ENCODE measurements at regions not wholly inside any gene's neighbourhood (a gene's known extent, or its start where the extent isn't known, plus 50 kb on each side); places are given as distances from the start of the nearest gene placed in this dataset.

GRCh38 chr7:12456506-12456905 lies 52.8 kb upstream of the VWDE start:
- H3K27me3 ChIP-seq (replicated peaks; ENCODE audit: control insufficient read depth, insufficient read depth, low read length): no peaks in the 10 kb centered on the region
- no peak overlapping the region for H3K9ac ChIP-seq (ENCODE audit: low read length)
- peak; percentile 31 for DNase-seq (ENCODE audit: low read depth)
- no peaks in the 10 kb centered on the region for H3K36me3 ChIP-seq (ENCODE audit: control insufficient read depth, insufficient read depth, low read length, severe bottlenecking)
- H3K9me3 ChIP-seq (ENCODE audit: control insufficient read depth, low read length): no peaks in the 10 kb centered on the region
- no peak overlapping the region for H3K4me3 ChIP-seq (ENCODE audit: low read length)
- no peaks in the 10 kb centered on the region for H3K4me1 ChIP-seq (ENCODE audit: control insufficient read depth, insufficient read depth, low read length)

DNA sequence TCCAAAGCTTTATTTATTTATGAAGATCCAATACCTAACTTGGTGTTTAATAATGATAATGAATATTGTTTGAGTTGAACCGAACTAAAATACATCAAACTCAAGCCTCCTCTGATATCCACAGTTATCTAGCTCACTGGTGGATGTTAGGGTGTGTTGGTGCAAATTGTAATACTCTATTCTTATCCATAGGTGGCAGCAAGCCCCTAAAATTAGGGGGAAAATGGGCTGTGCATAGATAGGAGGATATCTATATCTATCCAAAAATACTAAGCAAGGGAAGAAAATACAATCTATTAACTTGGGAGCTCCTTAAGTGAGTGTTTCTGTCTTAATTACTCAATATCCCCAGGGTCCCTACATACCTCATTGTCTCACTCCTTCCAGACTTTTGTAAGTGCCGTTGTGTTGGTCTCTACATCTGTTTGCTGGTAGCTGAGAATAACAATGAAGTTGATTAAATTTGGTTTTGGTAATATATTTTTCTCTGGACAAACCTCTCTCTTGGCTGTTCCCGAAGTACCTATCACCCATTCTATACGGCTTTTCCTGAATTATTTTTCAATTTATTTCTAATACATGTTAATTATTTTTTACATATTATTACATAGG lies 55.0 kb upstream of the VWDE start:
- peak; percentile 82 for DNase-seq (ENCODE audit: low read depth)
- Histone ChIP-seq H3K36me3 (ENCODE audit: control insufficient read depth, insufficient read depth, low read length, severe bottlenecking) (no peaks in the 10 kb centered on the region), H3K9me3 (ENCODE audit: control insufficient read depth, low read length) (no peaks in the 10 kb centered on the region), H3K27me3 (replicated peaks; ENCODE audit: control insufficient read depth, insufficient read depth, low read length) (no peaks in the 10 kb centered on the region), H3K4me3 (ENCODE audit: low read length) (no peak overlapping the region), H3K4me1 (ENCODE audit: control insufficient read depth, insufficient read depth, low read length) (no peaks in the 10 kb centered on the region), H3K9ac (ENCODE audit: low read length) (no peak overlapping the region)

DNA sequence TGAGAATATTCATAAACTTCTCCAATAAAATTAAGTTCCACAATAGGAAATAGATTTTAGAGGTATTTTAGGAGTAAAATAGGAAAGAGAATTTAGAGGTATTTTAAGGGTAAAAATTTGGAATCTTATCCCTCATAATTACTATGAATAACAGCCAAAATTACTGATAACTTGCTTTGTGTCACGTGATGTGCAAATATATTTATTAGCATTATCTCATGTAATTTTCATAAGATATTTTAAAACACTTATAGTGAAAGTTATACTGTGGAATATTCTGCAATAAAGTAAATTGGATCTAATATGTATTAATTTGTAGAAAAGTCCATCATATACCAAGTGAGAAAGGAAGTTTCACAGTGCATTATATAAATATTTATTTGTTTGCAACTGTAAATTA lies 64.2 kb upstream of the VWDE start:
- Histone ChIP-seq H3K27me3 (replicated peaks; ENCODE audit: control insufficient read depth, insufficient read depth, low read length) (no peaks in the 10 kb centered on the region), H3K4me3 (ENCODE audit: low read length) (no peak overlapping the region), H3K9me3 (ENCODE audit: control insufficient read depth, low read length) (no peaks in the 10 kb centered on the region), H3K4me1 (ENCODE audit: control insufficient read depth, insufficient read depth, low read length) (no peaks in the 10 kb centered on the region), H3K9ac (ENCODE audit: low read length) (no peak overlapping the region), H3K36me3 (ENCODE audit: control insufficient read depth, insufficient read depth, low read length, severe bottlenecking) (no peaks in the 10 kb centered on the region)
- no peak for DNase-seq (ENCODE audit: low read depth)

GRCh38 chr7:12469568-12469967 lies 65.9 kb upstream of the VWDE start:
- Histone ChIP-seq H3K4me3 (ENCODE audit: low read length) (no peak overlapping the region), H3K36me3 (ENCODE audit: control insufficient read depth, insufficient read depth, low read length, severe bottlenecking) (no peaks in the 10 kb centered on the region), H3K9me3 (ENCODE audit: control insufficient read depth, low read length) (no peaks in the 10 kb centered on the region), H3K27me3 (replicated peaks; ENCODE audit: control insufficient read depth, insufficient read depth, low read length) (no peaks in the 10 kb centered on the region), H3K4me1 (ENCODE audit: control insufficient read depth, insufficient read depth, low read length) (no peaks in the 10 kb centered on the region), H3K9ac (ENCODE audit: low read length) (no peak overlapping the region)
- DNase-seq (ENCODE audit: low read depth): no peak

- no peaks in the 10 kb centered on the region for H3K9me3 ChIP-seq (ENCODE audit: control insufficient read depth, low read length)
- peaks cover 8% of the 10 kb centered on the region for H3K4me1 ChIP-seq (ENCODE audit: control insufficient read depth, insufficient read depth, low read length)
- H3K27me3 ChIP-seq (replicated peaks; ENCODE audit: control insufficient read depth, insufficient read depth, low read length): no peaks in the 10 kb centered on the region
- no peak overlapping the region for H3K4me3 ChIP-seq (ENCODE audit: low read length)
- no peaks in the 10 kb centered on the region for H3K36me3 ChIP-seq (ENCODE audit: control insufficient read depth, insufficient read depth, low read length, severe bottlenecking)
- DNase-seq (ENCODE audit: low read depth): no peak
- no peak overlapping the region for H3K9ac ChIP-seq (ENCODE audit: low read length)
These were observed 67.3 kb upstream of the VWDE start for GRCh38 chr7:12470930-12471329.

DNA sequence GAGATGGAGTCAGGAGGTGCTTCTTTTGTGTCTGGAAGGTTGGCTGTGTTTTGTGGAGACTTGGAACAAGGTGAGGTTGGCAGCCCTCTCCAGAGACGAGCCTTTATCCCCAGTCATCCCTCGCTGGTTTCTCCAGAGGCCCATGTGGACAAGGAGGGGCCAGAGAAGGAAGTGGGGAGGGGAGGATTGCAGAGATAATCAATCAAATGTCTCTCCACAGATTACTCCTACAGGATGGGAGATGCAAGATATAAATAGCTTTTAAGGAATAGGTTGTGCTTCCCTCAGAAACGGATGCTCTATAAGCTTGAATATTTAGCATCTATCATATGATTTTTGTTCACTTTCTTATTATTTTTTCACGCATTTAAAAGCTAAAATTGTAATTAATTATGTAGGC lies 70.4 kb upstream of the VWDE start:
- H3K4me3 ChIP-seq (ENCODE audit: low read length): no peak overlapping the region
- H3K9me3 ChIP-seq (ENCODE audit: control insufficient read depth, low read length): no peaks in the 10 kb centered on the region
- H3K9ac ChIP-seq (ENCODE audit: low read length): no peak overlapping the region
- no peak for DNase-seq (ENCODE audit: low read depth)
- H3K36me3 ChIP-seq (ENCODE audit: control insufficient read depth, insufficient read depth, low read length, severe bottlenecking): no peaks in the 10 kb centered on the region
- H3K4me1 ChIP-seq (ENCODE audit: control insufficient read depth, insufficient read depth, low read length): peaks cover 8% of the 10 kb centered on the region
- no peaks in the 10 kb centered on the region for H3K27me3 ChIP-seq (replicated peaks; ENCODE audit: control insufficient read depth, insufficient read depth, low read length)

GRCh38 chr7:12475362-12476063 lies 71.8 kb upstream of the VWDE start:
- DNase-seq (ENCODE audit: low read depth): peak; percentile 67
- no peak overlapping the region for H3K9ac ChIP-seq (ENCODE audit: low read length)
- no peaks in the 10 kb centered on the region for H3K27me3 ChIP-seq (replicated peaks; ENCODE audit: control insufficient read depth, insufficient read depth, low read length)
- no peaks in the 10 kb centered on the region for H3K9me3 ChIP-seq (ENCODE audit: control insufficient read depth, low read length)
- H3K4me3 ChIP-seq (ENCODE audit: low read length): no peak overlapping the region
- H3K36me3 ChIP-seq (ENCODE audit: control insufficient read depth, insufficient read depth, low read length, severe bottlenecking): no peaks in the 10 kb centered on the region
- H3K4me1 ChIP-seq (ENCODE audit: control insufficient read depth, insufficient read depth, low read length): peaks cover 8% of the 10 kb centered on the region

DNA sequence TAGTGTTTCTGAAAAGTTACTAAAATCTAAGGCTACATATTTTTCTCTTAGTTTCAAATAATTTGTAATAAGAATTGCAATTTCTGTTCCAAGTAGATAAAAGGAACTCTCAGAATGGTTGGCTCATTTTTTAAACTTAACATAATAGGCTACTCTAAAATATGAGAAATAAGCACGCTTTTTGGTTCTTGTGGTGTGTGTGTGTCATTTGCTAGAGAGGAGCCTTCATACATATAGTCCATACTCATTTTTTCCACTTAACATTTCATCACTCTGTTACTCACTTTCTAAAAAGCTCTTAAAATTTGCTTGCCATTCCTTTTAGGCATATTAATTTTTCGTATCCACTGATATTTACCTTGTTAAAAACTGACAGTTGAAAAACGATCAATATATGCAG lies 74.0 kb upstream of the VWDE start:
- Histone ChIP-seq H3K36me3 (ENCODE audit: control insufficient read depth, insufficient read depth, low read length, severe bottlenecking) (no peaks in the 10 kb centered on the region), H3K9ac (ENCODE audit: low read length) (no peak overlapping the region), H3K9me3 (ENCODE audit: control insufficient read depth, low read length) (no peaks in the 10 kb centered on the region), H3K4me1 (ENCODE audit: control insufficient read depth, insufficient read depth, low read length) (peaks cover 8% of the 10 kb centered on the region), H3K27me3 (replicated peaks; ENCODE audit: control insufficient read depth, insufficient read depth, low read length) (no peaks in the 10 kb centered on the region), H3K4me3 (ENCODE audit: low read length) (no peak overlapping the region)
- DNase-seq (ENCODE audit: low read depth): no peak

DNA sequence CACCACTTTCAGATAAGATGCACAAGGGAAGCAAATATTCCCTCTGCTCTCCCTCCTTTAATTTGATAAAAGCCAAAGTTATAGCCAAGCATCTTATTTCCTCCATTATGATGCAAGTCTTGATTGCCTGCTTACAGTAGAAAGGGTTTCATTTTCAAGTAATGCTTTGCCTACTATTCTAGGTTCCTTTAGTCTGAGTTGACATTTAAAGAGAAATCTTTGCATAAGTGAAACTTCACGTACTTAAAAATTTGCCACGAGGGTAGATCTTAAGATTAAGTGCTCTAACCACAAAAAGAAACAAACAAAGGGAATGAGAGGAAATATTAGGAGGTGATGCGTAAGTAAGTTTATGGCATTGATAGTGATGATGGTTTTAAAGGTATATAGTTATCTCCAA lies 78.1 kb upstream of the VWDE start:
- Histone ChIP-seq H3K27me3 (replicated peaks; ENCODE audit: control insufficient read depth, insufficient read depth, low read length) (no peaks in the 10 kb centered on the region), H3K9ac (ENCODE audit: low read length) (no peak overlapping the region), H3K9me3 (ENCODE audit: control insufficient read depth, low read length) (no peaks in the 10 kb centered on the region), H3K4me1 (ENCODE audit: control insufficient read depth, insufficient read depth, low read length) (no peaks in the 10 kb centered on the region), H3K4me3 (ENCODE audit: low read length) (no peak overlapping the region), H3K36me3 (ENCODE audit: control insufficient read depth, insufficient read depth, low read length, severe bottlenecking) (no peaks in the 10 kb centered on the region)
- peak; percentile 10 for DNase-seq (ENCODE audit: low read depth)

DNA sequence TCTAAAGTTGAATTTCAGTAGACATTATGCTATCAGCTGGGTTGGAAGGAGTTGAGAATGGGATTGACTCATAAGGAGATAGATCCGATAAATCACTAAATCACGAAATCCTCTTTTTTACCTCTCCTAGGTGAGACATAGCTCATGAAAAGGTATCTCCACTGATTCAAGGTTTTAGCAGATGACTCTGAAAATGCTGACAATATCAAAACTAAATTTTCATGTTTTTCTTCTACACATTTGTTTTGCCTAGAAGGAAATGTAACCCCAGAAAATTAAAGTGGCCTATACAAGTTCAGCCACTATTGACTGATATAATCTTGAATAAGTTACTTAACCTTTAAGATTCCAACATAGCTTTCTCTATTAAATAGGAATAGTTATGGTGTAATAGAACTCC lies 82.2 kb upstream of the VWDE start:
- Histone ChIP-seq H3K4me3 (ENCODE audit: low read length) (no peak overlapping the region), H3K9ac (ENCODE audit: low read length) (no peak overlapping the region), H3K4me1 (ENCODE audit: control insufficient read depth, insufficient read depth, low read length) (no peaks in the 10 kb centered on the region), H3K36me3 (ENCODE audit: control insufficient read depth, insufficient read depth, low read length, severe bottlenecking) (no peaks in the 10 kb centered on the region), H3K9me3 (ENCODE audit: control insufficient read depth, low read length) (no peaks in the 10 kb centered on the region), H3K27me3 (replicated peaks; ENCODE audit: control insufficient read depth, insufficient read depth, low read length) (no peaks in the 10 kb centered on the region)
- DNase-seq (ENCODE audit: low read depth): no peak

DNA sequence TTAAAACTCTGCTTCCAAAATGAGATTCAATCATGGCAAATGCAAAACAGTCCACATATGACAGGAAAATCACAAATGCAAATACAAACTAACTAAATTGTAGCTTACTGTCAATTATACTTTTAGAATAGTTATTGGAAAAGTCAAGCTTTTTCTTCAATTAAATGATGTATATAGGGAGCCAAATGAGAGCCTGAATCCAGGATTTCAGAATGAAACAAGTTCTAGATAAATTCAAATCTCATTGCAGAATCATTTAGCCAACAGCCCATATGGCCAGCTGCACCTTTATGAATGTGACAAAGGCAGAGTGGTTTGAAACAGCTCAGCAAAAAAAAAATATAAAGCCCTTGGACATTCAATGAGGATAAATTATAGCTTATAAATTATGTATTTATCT lies 82.2 kb upstream of the SCIN start:
- Histone ChIP-seq H3K27me3 (replicated peaks; ENCODE audit: control insufficient read depth, insufficient read depth, low read length) (no peaks in the 10 kb centered on the region), H3K9ac (ENCODE audit: low read length) (no peak overlapping the region), H3K36me3 (ENCODE audit: control insufficient read depth, insufficient read depth, low read length, severe bottlenecking) (no peaks in the 10 kb centered on the region), H3K9me3 (ENCODE audit: control insufficient read depth, low read length) (no peaks in the 10 kb centered on the region), H3K4me3 (ENCODE audit: low read length) (no peak overlapping the region), H3K4me1 (ENCODE audit: control insufficient read depth, insufficient read depth, low read length) (no peaks in the 10 kb centered on the region)
- DNase-seq (ENCODE audit: low read depth): no peak
